ENCODE measurements at regions not wholly inside any gene's neighbourhood (a gene's known extent, or its start where the extent isn't known, plus 50 kb on each side); places are given as distances from the start of the nearest gene placed in this dataset.

DNA sequence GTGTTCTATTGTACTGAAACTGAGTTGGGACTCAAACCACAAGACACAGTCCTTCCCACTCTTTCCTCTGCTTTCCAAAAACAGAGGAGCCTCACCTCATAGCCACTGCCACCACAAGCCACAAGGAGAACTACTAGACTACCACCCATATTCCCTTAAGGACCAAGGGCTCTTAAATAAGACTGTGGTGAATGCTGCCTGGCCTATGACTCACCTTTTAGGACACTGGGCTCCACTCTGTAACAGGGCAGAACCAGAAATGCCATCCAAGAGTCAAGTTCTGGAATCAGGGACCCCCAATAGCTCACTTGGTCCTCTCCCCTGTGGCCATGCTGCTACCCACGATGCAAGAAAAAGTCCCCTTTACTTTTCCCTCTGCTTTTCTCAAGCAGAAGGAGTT lies 851.4 kb downstream of the BCL11A start:
- TF ChIP-seq, protein P1, sequence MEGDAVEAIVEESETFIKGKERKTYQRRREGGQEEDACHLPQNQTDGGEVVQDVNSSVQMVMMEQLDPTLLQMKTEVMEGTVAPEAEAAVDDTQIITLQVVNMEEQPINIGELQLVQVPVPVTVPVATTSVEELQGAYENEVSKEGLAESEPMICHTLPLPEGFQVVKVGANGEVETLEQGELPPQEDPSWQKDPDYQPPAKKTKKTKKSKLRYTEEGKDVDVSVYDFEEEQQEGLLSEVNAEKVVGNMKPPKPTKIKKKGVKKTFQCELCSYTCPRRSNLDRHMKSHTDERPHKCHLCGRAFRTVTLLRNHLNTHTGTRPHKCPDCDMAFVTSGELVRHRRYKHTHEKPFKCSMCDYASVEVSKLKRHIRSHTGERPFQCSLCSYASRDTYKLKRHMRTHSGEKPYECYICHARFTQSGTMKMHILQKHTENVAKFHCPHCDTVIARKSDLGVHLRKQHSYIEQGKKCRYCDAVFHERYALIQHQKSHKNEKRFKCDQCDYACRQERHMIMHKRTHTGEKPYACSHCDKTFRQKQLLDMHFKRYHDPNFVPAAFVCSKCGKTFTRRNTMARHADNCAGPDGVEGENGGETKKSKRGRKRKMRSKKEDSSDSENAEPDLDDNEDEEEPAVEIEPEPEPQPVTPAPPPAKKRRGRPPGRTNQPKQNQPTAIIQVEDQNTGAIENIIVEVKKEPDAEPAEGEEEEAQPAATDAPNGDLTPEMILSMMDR (IDR thresholded peaks at IDR 0.05): no peak
- TF ChIP-seq POLR2A (IDR thresholded peaks at IDR 0.05) (no peak), POLR2AphosphoS5 (IDR thresholded peaks at IDR 0.05) (no peak)
